HG03442 (cell line): ENCODE measurements at regions not wholly inside any gene's neighbourhood (a gene's known extent, or its start where the extent isn't known, plus 50 kb on each side); places are given as distances from the start of the nearest gene placed in this dataset.

Experiments
- ATAC-seq: cut with Tn5 transposase; IDR thresholded peaks from one replicate; pipeline ENCODE4 v1.9.1; 2021; ENCODE audit warnings: mild to moderate bottlenecking, moderate library complexity; ENCODE audit not compliant: unreplicated experiment

DNA sequence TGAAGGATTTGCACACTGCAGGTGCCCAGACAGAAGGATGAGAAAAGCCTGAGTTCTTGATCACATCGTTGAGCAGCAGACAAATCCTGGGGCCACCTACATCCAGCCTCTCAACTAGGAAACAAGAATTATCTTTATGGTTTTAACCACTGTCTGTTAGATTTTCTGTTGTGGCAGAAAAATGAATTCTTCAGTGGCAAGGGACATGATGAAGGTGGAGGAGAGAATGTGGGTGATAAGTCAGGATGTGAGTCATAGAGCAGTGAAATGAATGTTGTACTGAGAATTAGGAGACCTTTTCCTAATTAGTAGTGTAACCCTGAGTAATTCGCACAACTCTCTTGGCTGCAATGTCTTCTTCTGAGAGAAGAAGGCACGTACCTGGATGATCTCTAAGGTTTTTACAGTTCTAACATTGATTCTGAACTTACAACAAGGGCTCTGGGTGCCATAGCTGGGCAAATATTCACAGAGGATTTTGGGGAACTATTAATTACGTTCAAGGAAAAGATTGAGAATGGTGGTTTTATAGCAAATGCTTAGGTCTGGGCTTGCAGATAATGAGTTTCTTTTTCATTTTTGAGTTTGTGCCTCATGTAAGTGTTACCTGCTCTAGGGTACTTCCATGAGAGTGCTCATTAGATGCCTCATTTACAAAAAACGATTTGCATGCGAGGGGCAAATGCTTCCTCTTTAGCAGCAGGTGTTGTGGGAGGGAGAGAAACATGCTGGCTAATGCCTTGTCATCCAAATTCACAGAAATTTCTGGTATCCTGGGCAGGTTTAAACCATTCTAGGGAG, 111.0 kb upstream of the KL start:
- ATAC-seq: peak; percentile 68

DNA sequence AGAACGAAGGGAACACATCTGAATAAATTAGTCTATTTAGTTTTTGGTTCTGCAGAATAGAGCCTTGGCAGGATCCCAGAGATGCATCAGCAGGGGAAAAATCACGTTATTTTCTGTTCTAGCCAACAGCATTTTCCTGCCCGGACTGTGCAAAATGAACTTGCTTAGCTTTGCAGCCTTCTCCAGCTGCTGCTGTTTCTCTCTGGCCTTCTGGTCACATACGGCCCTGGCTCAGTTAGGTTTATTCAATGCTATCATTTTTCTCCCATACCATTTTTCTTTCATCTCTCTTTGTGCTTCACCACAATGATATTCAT, 110.4 kb upstream of the KL start:
- ATAC-seq: no peak

DNA sequence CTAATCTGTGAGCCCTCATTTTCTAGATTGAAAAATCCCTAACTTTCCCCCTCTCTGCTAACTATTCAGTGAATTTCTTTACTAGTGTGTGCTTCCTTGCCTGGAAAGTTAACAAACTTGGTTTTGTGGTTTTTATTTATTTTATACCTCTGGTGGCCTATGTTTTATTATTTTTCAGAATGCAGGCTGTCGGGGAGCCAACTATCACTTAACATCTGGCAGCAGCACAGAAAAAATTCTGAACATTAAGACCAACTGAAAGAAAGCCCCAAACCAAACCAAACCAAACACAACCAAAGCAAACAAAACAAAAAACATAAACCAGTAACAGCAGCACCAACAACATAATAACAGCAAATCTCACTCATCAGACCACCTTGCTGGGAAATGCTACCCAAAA, 109.0 kb upstream of the KL start:
- ATAC-seq: no peak

DNA sequence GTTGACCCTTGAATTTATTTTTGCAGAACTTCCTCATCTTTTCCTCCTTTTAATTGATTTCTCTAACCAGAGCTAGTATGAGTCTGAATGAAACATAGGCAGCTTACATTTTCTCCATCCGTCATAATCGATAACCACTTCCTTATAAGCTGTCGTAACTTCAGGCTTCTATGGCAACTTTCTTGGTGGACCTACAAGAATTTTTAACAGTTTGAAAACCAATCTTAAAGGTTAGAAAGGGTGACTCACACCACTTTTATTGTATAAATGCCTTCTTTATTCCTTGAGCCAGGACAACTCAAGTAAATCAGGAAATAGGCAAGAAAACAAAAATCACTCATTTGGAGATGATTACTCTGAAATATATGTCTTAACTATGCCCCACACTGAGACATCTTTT, 105.7 kb upstream of the KL start:
- no peak for ATAC-seq

DNA sequence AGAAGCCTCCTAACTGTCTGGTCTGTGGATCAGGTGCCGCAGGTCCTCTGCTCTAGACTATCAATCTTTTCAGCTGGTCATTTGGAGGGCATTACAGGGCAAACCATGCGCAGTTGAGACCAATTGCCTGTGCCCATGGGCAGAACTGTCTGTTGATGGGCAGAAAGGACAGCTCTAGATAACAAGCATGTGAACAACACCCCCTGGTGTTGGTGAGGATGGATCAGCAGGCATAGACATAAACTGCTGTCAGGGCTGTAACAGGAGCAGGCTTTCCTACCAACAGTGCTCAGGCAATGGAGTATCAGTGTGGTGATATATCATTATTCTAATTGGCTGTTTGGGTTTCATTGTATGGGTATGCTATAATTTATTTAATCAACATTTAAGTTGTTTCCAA, 104.7 kb upstream of the KL start:
- ATAC-seq: no peak

DNA sequence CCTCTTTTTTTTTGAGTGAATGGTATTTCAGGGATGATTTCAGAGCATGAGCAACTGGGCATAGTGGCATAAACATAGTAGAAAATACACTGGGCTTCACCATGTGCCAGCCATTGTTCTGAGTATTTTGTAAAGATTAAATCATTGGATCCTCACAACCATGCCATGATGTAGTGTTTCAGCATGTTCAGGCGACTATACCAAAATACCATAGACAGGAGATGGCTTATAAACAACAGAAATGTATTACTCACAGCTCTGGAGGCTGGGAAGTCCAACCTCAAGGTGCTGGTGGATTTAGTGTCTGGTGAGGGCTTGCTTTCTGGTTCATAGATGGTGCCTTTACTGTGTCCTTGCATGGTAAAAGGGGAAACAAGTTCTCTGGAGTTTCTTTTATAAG, 101.5 kb upstream of the KL start:
- no peak for ATAC-seq

DNA sequence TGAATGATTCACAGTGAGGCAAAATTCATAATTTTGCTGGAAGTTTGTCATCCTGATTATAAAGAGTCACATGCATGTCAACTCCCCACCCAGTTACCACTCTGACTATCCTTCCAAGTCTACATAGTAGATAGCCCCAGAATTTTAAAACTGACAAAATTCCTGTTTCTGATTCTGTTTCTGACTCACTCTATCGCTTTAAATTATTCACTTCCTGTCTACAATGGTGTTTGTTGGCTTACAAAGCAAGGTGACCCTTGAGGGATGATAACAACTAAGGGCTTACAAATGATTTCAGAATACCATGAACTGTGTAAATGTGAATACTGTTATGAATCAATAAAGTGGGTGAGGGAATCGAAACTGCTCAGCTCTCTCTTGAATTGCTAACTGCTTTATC, 98.7 kb upstream of the KL start:
- no peak for ATAC-seq

DNA sequence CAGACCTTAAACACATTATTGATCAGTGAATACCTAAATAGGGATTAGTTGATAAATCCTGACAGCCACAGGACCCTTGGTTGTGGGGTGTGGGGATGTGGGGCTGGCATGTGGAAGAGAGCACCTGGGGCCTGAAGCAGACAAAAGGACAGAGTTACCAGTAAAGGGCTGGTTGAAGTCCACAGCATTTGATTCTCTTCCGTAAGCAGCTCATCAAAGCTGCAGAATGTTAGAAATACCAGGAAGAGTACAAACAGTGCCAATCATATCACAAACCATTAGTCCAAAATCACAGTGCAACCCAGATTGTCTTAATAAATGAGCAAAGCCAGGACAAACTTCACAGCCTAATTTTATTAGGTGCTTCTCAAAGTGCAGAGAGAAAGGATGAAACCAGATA, 92.5 kb upstream of the KL start:
- no peak for ATAC-seq

DNA sequence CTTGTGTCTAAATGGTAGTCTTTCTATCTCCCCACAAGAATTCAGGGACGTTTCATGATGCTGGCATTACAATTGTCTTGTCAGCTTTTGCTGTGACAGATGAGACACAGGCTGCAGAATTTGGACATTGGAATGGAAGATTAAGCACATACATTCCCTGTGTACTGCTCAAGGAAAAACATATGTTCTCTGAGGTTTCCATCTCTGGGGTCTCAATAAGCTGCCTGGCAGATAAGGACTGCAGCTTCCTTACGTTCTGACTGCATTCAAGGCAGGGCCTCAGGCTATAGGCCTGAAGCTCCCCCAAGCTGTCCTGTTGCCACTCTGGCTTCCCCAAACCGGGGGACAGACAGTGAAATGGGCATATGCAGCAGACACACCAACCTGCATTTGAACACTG, 91.3 kb upstream of the KL start:
- ATAC-seq: no peak

DNA sequence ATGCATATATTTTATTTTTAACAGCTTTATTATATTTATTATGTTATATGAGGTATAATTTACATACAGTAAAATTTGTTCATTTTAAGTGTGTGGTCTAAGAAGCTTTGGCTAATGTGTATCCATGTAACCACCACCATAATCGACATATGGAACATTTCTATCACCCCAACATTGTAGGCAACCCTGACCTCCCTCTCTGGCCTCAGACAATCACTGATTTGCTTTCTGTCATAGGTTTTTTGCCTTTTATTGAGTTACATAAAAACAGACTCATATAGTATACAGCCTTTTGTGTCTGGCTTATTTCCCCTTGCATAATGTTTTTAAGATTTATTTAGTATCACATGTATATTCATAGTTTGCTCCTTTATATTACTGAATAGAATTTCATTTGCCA, 90.7 kb upstream of the KL start:
- no peak for ATAC-seq

DNA sequence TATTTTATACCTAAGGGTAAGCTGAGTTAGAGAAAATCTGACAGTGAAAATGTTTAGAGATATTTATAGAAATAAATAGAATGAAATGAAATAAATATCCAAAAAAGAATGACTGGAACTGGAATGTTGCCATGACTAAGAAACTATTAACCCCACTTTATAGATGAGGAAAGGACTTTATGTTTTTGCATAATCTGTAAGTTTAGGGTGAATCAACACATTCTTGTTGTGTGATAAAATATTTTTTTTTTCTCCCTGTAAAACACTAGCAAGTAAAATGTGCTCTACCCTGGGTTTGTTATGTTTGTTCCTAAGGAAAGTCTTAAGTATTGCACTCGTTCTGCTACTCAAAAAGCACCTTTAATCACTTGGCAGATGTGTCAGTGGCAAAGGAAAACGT, 83.8 kb upstream of the KL start:
- no peak for ATAC-seq

DNA sequence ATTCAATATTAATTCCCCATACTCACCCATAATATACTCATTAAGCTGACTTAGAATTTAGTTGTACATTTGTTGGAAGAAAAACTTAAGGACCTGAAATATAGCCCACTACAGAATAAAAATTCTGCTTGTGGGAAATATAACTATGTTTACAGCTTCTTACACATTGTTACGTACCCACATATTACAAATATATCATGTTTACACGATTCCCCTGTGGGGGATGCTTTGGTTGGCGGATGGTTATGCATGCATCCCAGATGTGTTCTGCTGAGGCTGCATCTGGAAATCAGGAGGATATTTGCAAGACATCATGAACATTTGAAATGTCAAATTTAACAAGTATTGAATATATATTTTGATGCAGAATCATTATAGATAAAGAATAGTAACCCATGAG, 79.5 kb upstream of the KL start:
- no peak for ATAC-seq

DNA sequence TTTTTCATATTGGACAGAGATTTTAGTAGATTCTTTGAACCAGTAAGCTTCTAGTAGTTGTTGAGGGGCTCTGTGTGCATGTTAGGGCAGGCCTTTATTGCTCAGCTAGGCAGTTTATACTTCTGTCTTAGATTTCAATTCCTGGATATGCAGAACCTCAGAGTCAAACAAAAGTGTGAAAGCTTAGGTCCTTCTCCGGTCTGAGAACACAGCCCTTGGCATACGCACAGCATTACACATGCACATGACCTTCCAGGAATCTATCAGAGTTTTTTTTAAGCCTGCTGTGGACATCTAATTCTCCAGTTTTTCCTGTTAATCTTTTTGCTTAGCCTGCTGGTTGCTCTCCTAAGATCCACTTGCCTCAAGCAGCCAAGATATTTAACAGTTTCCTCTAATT, 77.9 kb upstream of the KL start:
- no peak for ATAC-seq

DNA sequence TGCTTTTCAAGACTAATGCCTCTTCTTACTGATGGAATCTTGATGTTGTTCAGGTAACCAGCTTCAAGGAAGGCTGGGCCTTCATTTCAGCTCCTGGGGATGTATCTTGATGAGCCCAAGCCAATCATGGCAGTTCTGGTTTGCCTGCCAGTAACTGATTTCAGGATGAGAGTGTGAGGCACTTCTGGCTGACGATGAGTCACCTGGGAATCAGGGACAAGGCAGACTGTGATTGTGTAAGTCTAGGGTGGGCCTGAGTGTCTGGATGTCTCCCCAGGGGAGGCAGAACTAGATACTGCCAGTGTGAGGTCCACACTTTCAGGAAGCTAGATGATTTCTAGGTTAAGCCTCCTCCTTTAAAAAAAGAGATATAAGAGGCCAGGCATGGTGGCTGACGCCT, 77.3 kb upstream of the KL start:
- no peak for ATAC-seq

DNA sequence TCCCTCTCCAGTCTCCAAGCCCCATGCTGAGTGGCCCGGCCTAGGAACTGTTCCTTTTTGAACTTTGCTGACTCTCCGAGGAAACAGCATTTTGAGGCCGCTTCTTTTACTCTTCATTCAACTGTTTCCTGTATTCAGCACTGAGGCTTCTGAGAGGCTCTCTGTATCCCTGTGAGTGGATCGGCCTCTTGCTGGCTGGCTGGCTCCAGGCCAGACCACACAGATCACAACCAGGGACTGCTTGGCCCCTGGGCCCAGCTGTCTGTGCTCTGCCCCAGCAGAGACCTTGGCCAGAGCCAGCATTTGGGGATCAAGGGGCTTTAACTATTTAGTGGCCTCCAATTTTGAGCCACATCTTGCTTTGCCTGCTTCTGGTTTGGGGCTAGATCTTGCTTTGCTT, 75.6 kb upstream of the KL start:
- no peak for ATAC-seq

DNA sequence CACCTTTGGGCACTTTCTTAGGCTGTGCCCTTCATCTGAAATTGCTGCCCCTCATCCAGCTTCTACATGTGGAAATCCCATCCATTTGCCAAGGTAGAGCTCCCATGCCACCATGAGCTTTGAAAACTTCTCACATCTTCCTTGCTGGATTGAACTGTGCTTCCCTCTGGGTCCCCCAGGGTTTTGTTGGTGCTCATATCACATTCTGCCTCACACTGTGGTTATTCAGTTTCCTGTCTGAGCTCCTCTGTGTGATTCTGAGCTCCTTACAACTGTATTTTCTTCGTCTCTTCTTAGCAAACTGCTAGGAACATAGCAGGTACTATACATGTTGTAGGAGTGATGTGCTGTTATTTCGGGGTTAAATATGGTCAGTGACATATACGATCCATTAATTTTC, 74.9 kb upstream of the KL start:
- ATAC-seq: peak; percentile 46

DNA sequence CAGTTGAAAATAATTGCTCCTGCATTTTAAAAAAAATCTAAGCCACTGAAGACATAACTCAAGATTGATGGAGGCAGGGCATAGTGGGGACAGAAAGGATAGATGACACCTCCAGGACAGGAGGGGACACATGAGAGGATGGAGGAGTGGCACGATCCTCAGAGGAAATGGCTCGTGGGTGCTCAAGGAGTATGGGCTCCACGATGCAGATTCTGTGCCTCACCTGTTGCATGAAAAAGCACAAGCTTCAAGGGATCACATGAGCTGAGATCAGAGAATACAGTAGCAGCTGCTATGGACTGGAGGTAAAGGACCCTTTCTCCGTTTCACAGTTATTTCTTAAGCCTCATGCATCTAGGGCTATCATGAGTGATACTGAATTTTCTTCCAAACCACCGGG, 69.7 kb upstream of the KL start:
- ATAC-seq: no peak

DNA sequence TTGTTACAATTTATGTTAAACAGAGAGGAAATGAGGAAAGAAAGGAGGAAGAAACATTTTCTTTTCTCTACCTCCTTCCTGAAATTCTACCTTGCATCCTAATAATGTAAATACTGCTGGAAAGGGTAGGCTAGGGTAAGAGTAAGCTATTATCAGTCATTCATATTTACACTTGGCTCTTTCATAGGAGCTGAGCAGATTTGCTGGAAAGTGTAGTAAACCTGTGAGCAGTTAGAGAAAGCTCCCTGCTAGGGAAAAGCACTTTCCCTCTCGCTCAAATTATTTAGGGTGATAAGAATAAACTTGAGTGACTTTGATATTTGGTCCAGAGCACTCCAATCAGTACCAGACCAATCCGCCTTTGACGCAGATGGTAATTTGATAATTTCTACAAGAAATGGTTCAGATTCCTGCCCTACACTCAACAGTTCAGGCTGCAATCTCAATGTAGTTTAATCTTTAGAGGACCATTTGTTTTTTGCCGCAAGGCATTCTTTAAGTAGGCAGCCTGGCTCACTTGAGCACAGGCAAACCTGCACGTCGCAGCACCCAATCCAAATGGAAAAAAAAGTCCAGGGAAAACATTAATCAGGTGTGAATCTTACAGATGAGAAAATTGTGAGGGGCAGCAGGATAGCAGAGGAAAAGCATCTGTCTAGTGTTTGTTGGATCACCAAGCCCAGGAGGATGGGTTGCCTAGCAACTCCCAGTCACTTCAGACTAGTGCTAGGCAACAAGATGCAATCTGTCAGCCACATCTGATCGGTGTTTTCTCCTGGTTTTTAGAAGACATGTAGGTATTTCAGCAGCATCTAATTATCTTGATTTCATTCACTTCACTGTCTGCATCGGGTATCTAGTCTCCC, 68.6 kb upstream of the KL start:
- no peak for ATAC-seq

DNA sequence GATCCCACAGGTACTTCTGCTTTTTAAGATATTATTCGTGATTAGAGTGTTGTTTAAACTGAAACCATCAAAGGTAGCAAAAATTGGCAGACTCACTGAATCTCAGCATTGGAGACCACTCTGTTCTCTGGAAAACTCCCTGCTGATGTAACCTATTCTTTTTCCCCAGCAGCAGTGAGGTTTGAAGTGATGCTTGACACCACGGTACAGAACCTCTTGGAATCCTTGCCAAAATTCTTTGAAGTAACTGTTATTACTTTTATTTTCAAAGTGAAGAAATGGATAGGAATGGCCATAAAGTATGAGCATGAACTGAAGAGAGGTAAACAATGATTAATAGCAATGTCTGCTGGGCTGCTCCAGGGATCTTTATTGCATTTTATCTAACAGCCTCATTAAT, 66.4 kb upstream of the KL start:
- ATAC-seq: no peak

DNA sequence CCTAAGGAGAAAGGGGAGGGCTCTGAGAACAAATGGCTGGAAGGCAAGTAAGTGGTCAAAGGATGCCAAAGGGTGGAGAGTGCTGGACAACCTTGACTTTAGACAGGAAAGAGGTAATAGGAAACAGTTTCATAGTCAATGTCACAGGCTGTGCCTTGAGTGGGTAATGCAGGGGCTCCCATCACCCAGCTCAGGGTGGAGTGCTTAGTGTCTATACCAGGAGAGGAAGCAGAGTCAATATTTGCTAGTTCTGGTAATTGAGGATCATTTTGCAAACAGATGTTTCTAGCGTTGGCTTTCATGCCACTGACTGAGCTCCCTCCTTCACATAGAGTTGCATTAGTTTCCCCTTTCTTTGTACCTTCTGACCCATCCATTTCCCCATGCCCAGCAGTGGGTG, 64.6 kb upstream of the KL start:
- ATAC-seq: no peak

DNA sequence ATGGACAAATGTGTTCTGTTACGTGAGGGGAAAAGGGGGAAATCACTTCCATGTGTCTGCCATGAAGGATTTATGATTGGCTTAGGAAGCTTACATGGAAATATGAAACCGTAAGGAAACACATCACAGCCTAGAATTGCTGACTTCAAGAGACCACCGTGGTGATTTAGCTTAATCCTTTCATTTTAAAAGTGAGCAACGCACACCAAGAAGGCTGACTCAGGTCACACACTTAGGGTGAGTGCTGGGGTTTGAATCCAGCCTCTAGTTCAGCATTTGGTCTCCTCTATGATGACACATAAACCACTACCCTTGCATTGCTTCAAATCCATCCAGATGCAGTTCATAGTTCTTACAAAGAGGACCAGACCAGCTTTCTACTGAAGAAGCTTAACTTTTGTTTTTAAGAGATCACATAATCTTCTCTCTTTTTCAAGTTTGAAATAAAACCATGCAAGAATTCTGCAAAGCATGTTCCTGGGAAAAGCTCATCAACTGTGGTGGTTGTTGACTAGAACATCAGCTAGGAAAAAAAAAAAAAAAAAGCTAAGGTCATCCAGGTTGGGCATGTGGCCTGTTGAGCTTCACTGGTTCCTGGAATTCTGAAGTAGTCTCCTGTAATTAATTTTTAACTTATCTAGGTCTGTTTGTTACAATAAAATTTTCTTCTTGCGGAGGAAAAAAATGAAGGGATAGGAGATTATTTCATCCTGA, 60.2 kb upstream of the KL start:
- no peak for ATAC-seq

DNA sequence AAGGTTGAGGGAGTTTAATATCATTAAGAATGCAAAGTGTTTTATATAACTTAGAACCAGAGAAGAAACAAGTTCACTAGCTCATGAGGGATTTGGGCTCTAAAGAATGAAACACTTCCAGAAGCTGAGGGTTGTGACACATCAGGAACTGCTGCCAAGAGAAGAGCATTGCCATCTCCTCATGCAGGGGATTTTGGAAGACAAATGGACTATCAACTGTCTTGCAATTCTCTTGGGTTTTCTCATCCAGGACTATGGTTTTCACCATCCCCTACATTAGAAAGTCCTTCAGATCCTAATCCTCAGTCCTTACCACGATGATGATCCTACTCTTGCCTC, 59.7 kb upstream of the KL start:
- ATAC-seq: no peak
